HCT116 (cell line): ENCODE measurements at regions not wholly inside any gene's neighbourhood (a gene's known extent, or its start where the extent isn't known, plus 50 kb on each side); places are given as distances from the start of the nearest gene placed in this dataset.

Experiments
- ATAC-seq: fragments of 200-7000 bp; cut with Tn5 transposase; 2 replicates; pipeline ENCODE4 v1.9.1; 2020; ENCODE audit warnings: mild to moderate bottlenecking, moderate library complexity
- BruUV-seq: library from RNA; stranded (reverse); fragments of 400-500 nt; replicated peaks from 2 replicates; lab custom pipeline; 2021; lab: Mats Ljungman, UMichigan
- CTCF ChIA-PET: fragments of 300-600 bp; sonication (Branson Sonifier 250); formaldehyde crosslinking; loops from one replicate; lab custom pipeline; 2021; ENCODE audit warnings: antibody characterized with exemption; lab: Charles Lee
- POLR2A ChIA-PET: fragments of 300-600, 350-600 bp; sonication (Branson Sonifier 250); formaldehyde crosslinking; loops from one replicate; lab custom pipeline; 2021; ENCODE audit warnings: antibody characterized with exemption; lab: Charles Lee
- RAD21 ChIA-PET, 2 experiments: fragments of 300-600 bp; sonication (Branson Sonifier 250); formaldehyde crosslinking; loops; one replicate each; lab custom pipeline; 2023; ENCODE audit warnings: low total read pairs in 2 of 2; ENCODE audit not compliant: uncharacterized antibody in 2 of 2, unreplicated experiment in 2 of 2, low non-redundant PET in 1 of 2; lab: Charles Lee
- DNase-seq: peaks from one replicate; pipeline ENCODE4 v3.0.0-alpha.2; 2010; ENCODE audit warnings: low read depth, low spot score
- H2AFZ ChIP-seq: fragments of 200-600 bp; shearing (Covaris generic), sonication (generic); 2 replicates; pipeline ENCODE4 v1.6.1; 2017; ENCODE audit warnings: low read depth, mixed run types, mixed read lengths, antibody characterized with exemption, low read length; ENCODE audit not compliant: poor library complexity, severe bottlenecking
- H3K27ac ChIP-seq: 2 replicates; pipeline ENCODE4 v1.5.1; 2012; ENCODE audit warnings: low read depth, low read length
- H3K27me3 ChIP-seq: fragments of 200-600 bp; sonication (generic); 2 replicates; pipeline ENCODE4 v1.6.1; 2016; ENCODE audit warnings: mixed run types, low read length, mixed read lengths; ENCODE audit not compliant: insufficient read depth
- H3K36me3 ChIP-seq, 2 experiments: fragments of 200-500 bp in 1 of 2; fragments of 200-600 bp in 1 of 2; sonication (Bioruptor generic) in 1 of 2; sonication (generic) in 1 of 2; 2 replicates each; pipeline versions ENCODE4 v1.5.1 to v1.6.1; 2014 to 2016; ENCODE audit warnings: low read length in 2 of 2, inconsistent platforms in 1 of 2, mixed read lengths in 1 of 2, mixed run types in 1 of 2; ENCODE audit not compliant: insufficient read depth in 2 of 2, control insufficient read depth in 1 of 2
- H3K4me1 ChIP-seq, 2 experiments: fragments of 200-600 bp in 1 of 2; sonication (generic) in 1 of 2; 2 replicates each; pipeline versions ENCODE4 v1.5.1 to v1.6.1; 2012 to 2017; ENCODE audit warnings: low read length in 2 of 2, inconsistent platforms in 1 of 2, mild to moderate bottlenecking in 1 of 2, mixed read lengths in 1 of 2, mixed run types in 1 of 2, moderate library complexity in 1 of 2; ENCODE audit not compliant: insufficient read depth in 2 of 2, control insufficient read depth in 1 of 2
- H3K4me2 ChIP-seq: fragments of 200-600 bp; sonication (generic); 2 replicates; pipeline ENCODE4 v1.6.1; 2017; ENCODE audit warnings: mixed run types, low read length, mixed read lengths
- H3K4me3 ChIP-seq, 2 experiments: fragments of 200-600 bp in 1 of 2; sonication (generic) in 1 of 2; replicated peaks in 1 of 2; 2 replicates each; pipeline ENCODE4 v1.5.1; 2011 to 2016; ENCODE audit warnings: low read length in 2 of 2, control low read depth in 1 of 2, low read depth in 1 of 2, mild to moderate bottlenecking in 1 of 2, mixed read lengths in 1 of 2, mixed run types in 1 of 2
- H3K79me2 ChIP-seq: fragments of 200-600 bp; sonication (generic); 2 replicates; pipeline ENCODE4 v1.6.1; 2017; ENCODE audit warnings: mild to moderate bottlenecking, mixed run types, low read length, moderate library complexity, mixed read lengths; ENCODE audit not compliant: insufficient read depth
- H3K9ac ChIP-seq: fragments of 200-600 bp; sonication (generic); 2 replicates; pipeline ENCODE4 v1.6.1; 2016; ENCODE audit warnings: low read length, mixed read lengths
- H3K9me2 ChIP-seq: fragments of 200-600 bp; sonication (generic), shearing (Covaris generic); 2 replicates; pipeline ENCODE4 v1.6.1; 2017; ENCODE audit warnings: mixed run types, mild to moderate bottlenecking, moderate library complexity; ENCODE audit not compliant: insufficient read depth
- H3K9me3 ChIP-seq, 2 experiments: fragments of 200-500 bp in 1 of 2; fragments of 200-600 bp in 1 of 2; sonication (Bioruptor generic) in 1 of 2; sonication (generic) in 1 of 2; 2 replicates each; pipeline ENCODE4 v1.6.1; 2014 to 2017; ENCODE audit warnings: low read length in 2 of 2, mixed read lengths in 2 of 2, inconsistent platforms in 1 of 2, low read depth in 1 of 2, mild to moderate bottlenecking in 1 of 2, mixed run types in 1 of 2, moderate library complexity in 1 of 2; ENCODE audit not compliant: control insufficient read depth in 1 of 2, insufficient read depth in 1 of 2
- H4K20me1 ChIP-seq: fragments of 200-600 bp; sonication (generic), shearing (Covaris generic); 2 replicates; pipeline ENCODE4 v1.6.1; 2017; ENCODE audit warnings: mixed run types, mild to moderate bottlenecking, moderate library complexity; ENCODE audit not compliant: insufficient read depth
- CTCF ChIP-seq, 3 experiments: fragments of 200-600 bp in 1 of 3; sonication (generic) in 1 of 3; IDR thresholded peaks in 2 of 3; conservative IDR thresholded peaks in 1 of 3; 2 replicates each; pipeline ENCODE4 v1.5.1; 2012 to 2017; ENCODE audit warnings: low read depth in 2 of 3, low read length in 2 of 3, antibody characterized with exemption in 1 of 3, borderline replicate concordance in 1 of 3, control low read depth in 1 of 3, mild to moderate bottlenecking in 1 of 3, mixed read lengths in 1 of 3, mixed run types in 1 of 3, moderate library complexity in 1 of 3; ENCODE audit not compliant: insufficient read depth in 1 of 3
- EGR1 ChIP-seq: IDR thresholded peaks from 2 replicates; pipeline ENCODE4 v1.6.1; 2012; ENCODE audit warnings: low read depth
- ELF1 ChIP-seq: IDR thresholded peaks from 2 replicates; pipeline ENCODE4 v1.6.1; 2012; ENCODE audit warnings: low read depth, borderline replicate concordance
- RAD21 ChIP-seq: IDR thresholded peaks from 2 replicates; pipeline ENCODE4 v1.6.1; 2012; ENCODE audit warnings: low read depth, mild to moderate bottlenecking
- REST ChIP-seq: IDR thresholded peaks from 2 replicates; pipeline ENCODE4 v1.6.1; 2012; ENCODE audit warnings: low read depth
- SIN3A ChIP-seq: IDR thresholded peaks from 2 replicates; pipeline ENCODE4 v1.6.1; 2012; ENCODE audit warnings: low read depth
- SP1 ChIP-seq: IDR thresholded peaks from 2 replicates; pipeline ENCODE4 v1.6.1; 2012; ENCODE audit warnings: low read depth
- TCF7L2 ChIP-seq: IDR thresholded peaks from 2 replicates; pipeline ENCODE4 v1.7.0; 2011; ENCODE audit warnings: borderline replicate concordance, inconsistent platforms; ENCODE audit not compliant: insufficient read depth, insufficient read length; ENCODE audit errors: extremely low read depth
- YY1 ChIP-seq: IDR thresholded peaks from 2 replicates; pipeline ENCODE4 v1.6.1; 2011; ENCODE audit warnings: low read length, low read depth, moderate library complexity, mild to moderate bottlenecking; ENCODE audit not compliant: insufficient replicate concordance; ENCODE audit errors: extremely low read depth
- ZBTB33 ChIP-seq: IDR thresholded peaks from 2 replicates; pipeline ENCODE4 v1.6.1; 2011; ENCODE audit warnings: mild to moderate bottlenecking, low read length, moderate library complexity; ENCODE audit not compliant: insufficient replicate concordance; ENCODE audit errors: extremely low read depth
- ZNF274 ChIP-seq: fragments of 200-500 bp; sonication (Bioruptor generic); IDR thresholded peaks from 2 replicates; pipeline ENCODE4 v1.6.1; 2014; ENCODE audit warnings: mild to moderate bottlenecking, low read depth, low read length, inconsistent platforms
- intact Hi-C: fragments of 100-400 bp; cut with micrococcal nuclease; formaldehyde crosslinking; loops from 2 replicates; pipeline ENCODE4 v1.10.0; 2022

GRCh38 chr22:26756675-26757293, 99.4 kb downstream of the MIAT start:
- Histone ChIP-seq H3K27me3 (no peaks in the 10 kb centered on the region), H3K4me3 (peak overlapping the region; percentile 7 to 24; a peak in 1 of 4 replicates), H3K4me2 (peak overlapping the region; percentile 69), H3K9me2 (no peaks in the 10 kb centered on the region), H3K36me3 (no peaks in the 10 kb centered on the region), H3K4me1 (peaks cover 0 to 4% of the 10 kb centered on the region in 2 experiments; a peak in 1 of 4 replicates), H4K20me1 (no peaks in the 10 kb centered on the region), H3K9ac (no peak overlapping the region), H3K9me3 (peaks cover 0 to 5% of the 10 kb centered on the region in 2 experiments; a peak in 1 of 4 replicates), H3K79me2 (no peaks in the 10 kb centered on the region), H2AFZ (no peak overlapping the region), H3K27ac (no peak overlapping the region)
- TF ChIP-seq TCF7L2 = no peak
- TF ChIP-seq EGR1 = peak; percentile 62; the same call in 1 of the 2 replicates
- peak; percentile 68 for TF ChIP-seq RAD21
- TF ChIP-seq ZNF274 = no peak
- TF ChIP-seq ZBTB33 = no peak
- no peak for TF ChIP-seq SIN3A
- no peak for TF ChIP-seq SP1
- no peak for TF ChIP-seq ELF1
- TF ChIP-seq CTCF (IDR thresholded peaks at IDR 0.05 in 2 of 3, conservative IDR thresholded peaks at IDR 0.05 in 1 of 3; ENCODE audit: borderline replicate concordance in 1 of 3, insufficient read depth in 1 of 3, low read depth in 2 of 3, low read length in 2 of 3) = peak; percentile 36 to 92 (median 78); a peak in 5 of 6 replicates
- TF ChIP-seq REST = no peak
- TF ChIP-seq YY1 = no peak
- ChIA-PET CTCF (interaction anchor here (0.7 to 1.7 kb wide), 6 partner anchors 11 to 1837 kb away, joined by 3 to 5 read pairs (median 3); no protein-coding TSS in a partner anchor), RAD21 (interaction anchor here in 1 of 2 experiments (0.6 to 1.2 kb wide), 2 partner anchors 78 to 1628 kb away, joined by 3 to 4 read pairs; no protein-coding TSS in a partner anchor), POLR2A (no interaction called here)
- ATAC-seq (peak; percentile 90), DNase-seq (peak; percentile 8)
- intact Hi-C loops = loop anchor here (2.0 to 5.0 kb wide), 4 partner anchors 1046 to 1836 kb away; partner anchors contain the start of gene MN1
- no TSS peak for BruUV-seq
